Peyer's patch (tissue), 4 donors: ENCODE measurements at regions not wholly inside any gene's neighbourhood (a gene's known extent, or its start where the extent isn't known, plus 50 kb on each side); places are given as distances from the start of the nearest gene placed in this dataset.

Experiments used
- POLR2A ChIP-seq, 2 donors: fragments of 450-650 bp; IDR thresholded peaks; one replicate each; pipeline ENCODE4 v1.5.1; 2017; ENCODE audit warnings: antibody characterized with exemption in 2 of 2, mild to moderate bottlenecking in 2 of 2, moderate library complexity in 2 of 2
- TF ChIP-seq, protein P1 (sequence below), 6 experiments: fragments of 450-650 bp in 4 of 6; fragments of 200-600 bp in 2 of 6; sonication (generic) in 1 of 6; IDR thresholded peaks; one replicate each; pipeline ENCODE4 v1.5.1; 2017 to 2019; ENCODE audit warnings: antibody characterized with exemption in 6 of 6, mild to moderate bottlenecking in 3 of 6, moderate library complexity in 1 of 6

DNA sequence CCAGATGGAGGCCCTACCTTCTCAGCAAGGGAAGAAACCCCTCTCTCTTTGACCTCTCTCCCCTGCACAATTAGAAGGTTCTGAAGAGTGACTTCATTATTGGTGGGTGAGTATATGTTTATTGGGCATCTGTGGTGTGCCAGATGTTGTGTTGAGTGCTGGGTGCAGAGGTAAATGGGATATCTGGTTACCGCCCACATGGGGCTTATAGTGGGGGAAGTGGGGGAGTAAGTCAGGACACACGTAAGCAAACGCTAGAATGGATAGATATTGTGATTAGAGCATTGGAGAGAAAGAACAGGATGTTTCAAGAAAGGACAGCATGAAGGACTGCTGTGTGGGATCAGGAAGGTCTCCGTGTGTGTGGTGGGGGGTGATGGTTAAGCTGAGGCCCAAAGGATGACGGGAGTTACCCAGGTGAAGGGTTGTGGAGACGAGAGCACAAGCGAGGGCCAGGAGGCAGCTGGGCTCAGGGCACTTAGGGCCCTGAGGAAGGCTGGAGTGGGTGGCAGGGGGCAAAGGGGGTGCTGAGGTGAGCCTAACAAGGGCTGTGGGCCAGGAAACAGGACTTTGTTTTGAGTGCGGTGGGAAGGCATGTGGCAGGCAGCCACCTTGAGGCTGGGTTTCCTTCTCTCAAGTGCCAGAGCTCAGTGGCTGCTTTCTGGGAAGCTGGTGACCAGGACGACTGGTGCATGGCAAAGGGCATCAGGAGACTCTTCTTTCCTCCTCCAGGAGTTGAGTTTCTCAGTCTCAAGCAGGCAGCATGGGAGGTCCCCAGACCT, 299.9 kb downstream of the RPS24 start:
- TF ChIP-seq, protein P1, sequence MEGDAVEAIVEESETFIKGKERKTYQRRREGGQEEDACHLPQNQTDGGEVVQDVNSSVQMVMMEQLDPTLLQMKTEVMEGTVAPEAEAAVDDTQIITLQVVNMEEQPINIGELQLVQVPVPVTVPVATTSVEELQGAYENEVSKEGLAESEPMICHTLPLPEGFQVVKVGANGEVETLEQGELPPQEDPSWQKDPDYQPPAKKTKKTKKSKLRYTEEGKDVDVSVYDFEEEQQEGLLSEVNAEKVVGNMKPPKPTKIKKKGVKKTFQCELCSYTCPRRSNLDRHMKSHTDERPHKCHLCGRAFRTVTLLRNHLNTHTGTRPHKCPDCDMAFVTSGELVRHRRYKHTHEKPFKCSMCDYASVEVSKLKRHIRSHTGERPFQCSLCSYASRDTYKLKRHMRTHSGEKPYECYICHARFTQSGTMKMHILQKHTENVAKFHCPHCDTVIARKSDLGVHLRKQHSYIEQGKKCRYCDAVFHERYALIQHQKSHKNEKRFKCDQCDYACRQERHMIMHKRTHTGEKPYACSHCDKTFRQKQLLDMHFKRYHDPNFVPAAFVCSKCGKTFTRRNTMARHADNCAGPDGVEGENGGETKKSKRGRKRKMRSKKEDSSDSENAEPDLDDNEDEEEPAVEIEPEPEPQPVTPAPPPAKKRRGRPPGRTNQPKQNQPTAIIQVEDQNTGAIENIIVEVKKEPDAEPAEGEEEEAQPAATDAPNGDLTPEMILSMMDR (IDR thresholded peaks at IDR 0.05): no peak
- TF ChIP-seq POLR2A (IDR thresholded peaks at IDR 0.05): no peak
